HL-60 (cell line): ENCODE measurements at regions not wholly inside any gene's neighbourhood (a gene's known extent, or its start where the extent isn't known, plus 50 kb on each side); places are given as distances from the start of the nearest gene placed in this dataset.

ENCODE experiments used
- DNase-seq, 2 experiments: peaks; one replicate each; pipeline ENCODE4 v3.0.0-alpha.2; 2010 to 2020; ENCODE audit warnings: low read depth in 1 of 2, low spot score in 1 of 2
- H3K27ac ChIP-seq: fragments of 250-450 bp; sonication (Bioruptor Pico); replicated peaks from 2 replicates; pipeline ENCODE4 v1.5.1; 2020; ENCODE audit warnings: mild to moderate bottlenecking, moderate library complexity
- H3K27me3 ChIP-seq: fragments of 250-450 bp; sonication (Bioruptor Pico); 2 replicates; pipeline ENCODE4 v1.5.1; 2021; ENCODE audit warnings: mild to moderate bottlenecking, moderate library complexity; ENCODE audit not compliant: insufficient read depth, poor library complexity, severe bottlenecking
- H3K4me3 ChIP-seq: replicated peaks from 2 replicates; pipeline ENCODE4 v1.5.1; 2011; ENCODE audit warnings: mild to moderate bottlenecking, control low read depth, low read length; ENCODE audit not compliant: insufficient read depth
- GABPA ChIP-seq: IDR thresholded peaks from 2 replicates; pipeline ENCODE4 v1.6.1; 2012; ENCODE audit warnings: low read depth
- POLR2AphosphoS5 ChIP-seq: IDR thresholded peaks from 2 replicates; pipeline ENCODE4 v1.6.1; 2012; ENCODE audit warnings: low read depth
- SPI1 ChIP-seq: IDR thresholded peaks from 2 replicates; pipeline ENCODE4 v1.6.1; 2012; ENCODE audit warnings: low read depth, mild to moderate bottlenecking, borderline replicate concordance
- TF ChIP-seq, protein P1 (sequence below): IDR thresholded peaks from one replicate; pipeline ENCODE4 v1.5.1; 2011; ENCODE audit warnings: low read length, control low read depth, inconsistent platforms; ENCODE audit not compliant: insufficient read depth
- TF ChIP-seq, protein P2 (sequence below): IDR thresholded peaks from 2 replicates; pipeline ENCODE4 v1.6.1; 2012; ENCODE audit warnings: low read depth; ENCODE audit not compliant: insufficient replicate concordance

DNA sequence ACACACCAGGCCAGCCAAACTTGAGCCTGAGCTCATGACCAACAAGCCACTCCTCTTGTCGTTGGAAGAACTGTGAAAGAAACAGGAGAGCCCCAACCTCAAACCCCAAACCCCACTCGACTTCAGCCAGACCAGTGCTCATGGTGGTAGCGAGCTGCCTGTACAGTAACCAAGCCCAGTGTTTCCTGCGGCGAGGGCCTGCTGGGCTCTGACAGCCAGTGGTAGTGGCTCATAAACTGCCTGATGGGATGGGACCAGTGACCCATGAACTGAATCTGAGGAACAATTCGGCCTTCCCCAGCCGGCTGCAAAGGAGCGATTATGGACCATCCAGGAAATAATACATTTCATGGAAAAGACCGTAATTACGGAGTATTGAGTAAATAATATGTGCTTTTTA, 191.9 kb downstream of the RPS24 start:
- TF ChIP-seq SPI1 (no peak), GABPA (no peak), POLR2AphosphoS5 (no peak)
- TF ChIP-seq, protein P1, sequence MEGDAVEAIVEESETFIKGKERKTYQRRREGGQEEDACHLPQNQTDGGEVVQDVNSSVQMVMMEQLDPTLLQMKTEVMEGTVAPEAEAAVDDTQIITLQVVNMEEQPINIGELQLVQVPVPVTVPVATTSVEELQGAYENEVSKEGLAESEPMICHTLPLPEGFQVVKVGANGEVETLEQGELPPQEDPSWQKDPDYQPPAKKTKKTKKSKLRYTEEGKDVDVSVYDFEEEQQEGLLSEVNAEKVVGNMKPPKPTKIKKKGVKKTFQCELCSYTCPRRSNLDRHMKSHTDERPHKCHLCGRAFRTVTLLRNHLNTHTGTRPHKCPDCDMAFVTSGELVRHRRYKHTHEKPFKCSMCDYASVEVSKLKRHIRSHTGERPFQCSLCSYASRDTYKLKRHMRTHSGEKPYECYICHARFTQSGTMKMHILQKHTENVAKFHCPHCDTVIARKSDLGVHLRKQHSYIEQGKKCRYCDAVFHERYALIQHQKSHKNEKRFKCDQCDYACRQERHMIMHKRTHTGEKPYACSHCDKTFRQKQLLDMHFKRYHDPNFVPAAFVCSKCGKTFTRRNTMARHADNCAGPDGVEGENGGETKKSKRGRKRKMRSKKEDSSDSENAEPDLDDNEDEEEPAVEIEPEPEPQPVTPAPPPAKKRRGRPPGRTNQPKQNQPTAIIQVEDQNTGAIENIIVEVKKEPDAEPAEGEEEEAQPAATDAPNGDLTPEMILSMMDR, result no peak
- TF ChIP-seq, protein P2, sequence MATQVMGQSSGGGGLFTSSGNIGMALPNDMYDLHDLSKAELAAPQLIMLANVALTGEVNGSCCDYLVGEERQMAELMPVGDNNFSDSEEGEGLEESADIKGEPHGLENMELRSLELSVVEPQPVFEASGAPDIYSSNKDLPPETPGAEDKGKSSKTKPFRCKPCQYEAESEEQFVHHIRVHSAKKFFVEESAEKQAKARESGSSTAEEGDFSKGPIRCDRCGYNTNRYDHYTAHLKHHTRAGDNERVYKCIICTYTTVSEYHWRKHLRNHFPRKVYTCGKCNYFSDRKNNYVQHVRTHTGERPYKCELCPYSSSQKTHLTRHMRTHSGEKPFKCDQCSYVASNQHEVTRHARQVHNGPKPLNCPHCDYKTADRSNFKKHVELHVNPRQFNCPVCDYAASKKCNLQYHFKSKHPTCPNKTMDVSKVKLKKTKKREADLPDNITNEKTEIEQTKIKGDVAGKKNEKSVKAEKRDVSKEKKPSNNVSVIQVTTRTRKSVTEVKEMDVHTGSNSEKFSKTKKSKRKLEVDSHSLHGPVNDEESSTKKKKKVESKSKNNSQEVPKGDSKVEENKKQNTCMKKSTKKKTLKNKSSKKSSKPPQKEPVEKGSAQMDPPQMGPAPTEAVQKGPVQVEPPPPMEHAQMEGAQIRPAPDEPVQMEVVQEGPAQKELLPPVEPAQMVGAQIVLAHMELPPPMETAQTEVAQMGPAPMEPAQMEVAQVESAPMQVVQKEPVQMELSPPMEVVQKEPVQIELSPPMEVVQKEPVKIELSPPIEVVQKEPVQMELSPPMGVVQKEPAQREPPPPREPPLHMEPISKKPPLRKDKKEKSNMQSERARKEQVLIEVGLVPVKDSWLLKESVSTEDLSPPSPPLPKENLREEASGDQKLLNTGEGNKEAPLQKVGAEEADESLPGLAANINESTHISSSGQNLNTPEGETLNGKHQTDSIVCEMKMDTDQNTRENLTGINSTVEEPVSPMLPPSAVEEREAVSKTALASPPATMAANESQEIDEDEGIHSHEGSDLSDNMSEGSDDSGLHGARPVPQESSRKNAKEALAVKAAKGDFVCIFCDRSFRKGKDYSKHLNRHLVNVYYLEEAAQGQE, result no peak
- H3K27ac ChIP-seq, result no peak overlapping the region
- DNase-seq, result no peak
- no peak overlapping the region for H3K4me3 ChIP-seq
- H3K27me3 ChIP-seq, result no peaks in the 10 kb centered on the region

GRCh38 chr10:78229489-78229888, 195.8 kb downstream of the RPS24 start:
- no peak overlapping the region for H3K4me3 ChIP-seq
- TF ChIP-seq GABPA (no peak), SPI1 (no peak), POLR2AphosphoS5 (no peak)
- TF ChIP-seq, protein P2, result no peak
- TF ChIP-seq, protein P1, result no peak
- no peak for DNase-seq
- no peaks in the 10 kb centered on the region for H3K27me3 ChIP-seq
- H3K27ac ChIP-seq, result no peak overlapping the region

- no peak for DNase-seq
- no peaks in the 10 kb centered on the region for H3K27me3 ChIP-seq
- no peak overlapping the region for H3K27ac ChIP-seq
- TF ChIP-seq POLR2AphosphoS5 (no peak), GABPA (no peak), SPI1 (no peak)
- TF ChIP-seq, protein P2, result no peak
- TF ChIP-seq, protein P1, result no peak
- no peak overlapping the region for H3K4me3 ChIP-seq
Observed at GRCh38 chr10:78229950-78230675, 196.4 kb downstream of the RPS24 start.
